GM19467 (cell line): ENCODE measurements at regions not wholly inside any gene's neighbourhood (a gene's known extent, or its start where the extent isn't known, plus 50 kb on each side); places are given as distances from the start of the nearest gene placed in this dataset.

Source experiments
- ATAC-seq: cut with Tn5 transposase; IDR thresholded peaks from one replicate; pipeline ENCODE4 v1.9.1; 2021; ENCODE audit warnings: mild to moderate bottlenecking, moderate library complexity; ENCODE audit not compliant: unreplicated experiment

GRCh38 chr6:104126315-104127005 is 733.3 kb downstream of the HACE1 start:
- no peak for ATAC-seq

- ATAC-seq = no peak
Measured at GRCh38 chr6:104123227-104123626, 736.5 kb downstream of the HACE1 start.

- no peak for ATAC-seq
Measured at GRCh38 chr6:104118274-104118673, 741.4 kb downstream of the HACE1 start.

GRCh38 chr6:104109806-104110205 is 749.9 kb downstream of the HACE1 start:
- ATAC-seq = no peak

GRCh38 chr6:104108634-104109033 is 751.1 kb downstream of the HACE1 start:
- ATAC-seq = no peak

- ATAC-seq = no peak
Measured at GRCh38 chr6:104095661-104096416, 763.9 kb downstream of the HACE1 start.

GRCh38 chr6:104087765-104088164 is 772.0 kb downstream of the HACE1 start:
- ATAC-seq = no peak

GRCh38 chr6:104068281-104068680 is 791.4 kb downstream of the HACE1 start:
- no peak for ATAC-seq

GRCh38 chr6:104064876-104065275 is 794.8 kb downstream of the HACE1 start:
- no peak for ATAC-seq

GRCh38 chr6:104050455-104050854 is 809.3 kb downstream of the HACE1 start:
- no peak for ATAC-seq

GRCh38 chr6:104046426-104046825 is 813.3 kb downstream of the HACE1 start:
- no peak for ATAC-seq

GRCh38 chr6:104031346-104031745 is 828.4 kb downstream of the HACE1 start:
- no peak for ATAC-seq

- ATAC-seq = no peak
Measured at GRCh38 chr6:104022126-104022525, 837.6 kb downstream of the HACE1 start.

GRCh38 chr6:104019075-104019753 is 840.5 kb downstream of the HACE1 start:
- ATAC-seq = no peak

GRCh38 chr6:104017410-104018381 is 842.0 kb downstream of the HACE1 start:
- no peak for ATAC-seq

GRCh38 chr6:104014163-104014959 is 845.4 kb downstream of the HACE1 start:
- no peak for ATAC-seq

- ATAC-seq = no peak
Measured at GRCh38 chr6:104013312-104013971, 846.3 kb downstream of the HACE1 start.

- no peak for ATAC-seq
Measured at GRCh38 chr6:104010897-104011296, 848.8 kb downstream of the HACE1 start.

GRCh38 chr6:104003803-104004516 is 855.8 kb downstream of the HACE1 start:
- ATAC-seq = no peak
